HCT116 (cell line): ENCODE measurements at regions not wholly inside any gene's neighbourhood (a gene's known extent, or its start where the extent isn't known, plus 50 kb on each side); places are given as distances from the start of the nearest gene placed in this dataset.

Experiments
- CTCF ChIP-seq, 3 experiments: fragments of 200-600 bp in 1 of 3; sonication (generic) in 1 of 3; IDR thresholded peaks in 2 of 3; conservative IDR thresholded peaks in 1 of 3; 2 replicates each; pipeline ENCODE4 v1.5.1; 2012 to 2017; ENCODE audit warnings: low read depth in 2 of 3, low read length in 2 of 3, antibody characterized with exemption in 1 of 3, borderline replicate concordance in 1 of 3, control low read depth in 1 of 3, mild to moderate bottlenecking in 1 of 3, mixed read lengths in 1 of 3, mixed run types in 1 of 3, moderate library complexity in 1 of 3; ENCODE audit not compliant: insufficient read depth in 1 of 3
- ZNF274 ChIP-seq: fragments of 200-500 bp; sonication (Bioruptor generic); IDR thresholded peaks from 2 replicates; pipeline ENCODE4 v1.6.1; 2014; ENCODE audit warnings: mild to moderate bottlenecking, low read depth, low read length, inconsistent platforms

GRCh38 chr11:103546236-103546635 is 437.0 kb downstream of the DYNC2H1 start:
- TF ChIP-seq CTCF (IDR thresholded peaks at IDR 0.05 in 2 of 3, conservative IDR thresholded peaks at IDR 0.05 in 1 of 3; ENCODE audit: borderline replicate concordance in 1 of 3, insufficient read depth in 1 of 3, low read depth in 2 of 3, low read length in 2 of 3) (no peak), ZNF274 (no peak)
